ES-I3 (cell line): ENCODE measurements at regions not wholly inside any gene's neighbourhood (a gene's known extent, or its start where the extent isn't known, plus 50 kb on each side); places are given as distances from the start of the nearest gene placed in this dataset.

Source experiments
- H3K36me3 ChIP-seq: 2 replicates; pipeline ENCODE4 v1.6.1; 2013; ENCODE audit warnings: mild to moderate bottlenecking, low read length, control low read depth, moderate library complexity; ENCODE audit not compliant: insufficient read depth
- H3K4me1 ChIP-seq: 2 replicates; pipeline ENCODE4 v1.6.1; 2013; ENCODE audit warnings: mild to moderate bottlenecking, control low read depth, low read length; ENCODE audit not compliant: insufficient read depth
- H3K9ac ChIP-seq: 2 replicates; pipeline ENCODE4 v1.6.1; 2013; ENCODE audit warnings: low read depth, mild to moderate bottlenecking, low read length, moderate library complexity
- H3K9me3 ChIP-seq: 2 replicates; pipeline ENCODE4 v1.6.1; 2013; ENCODE audit warnings: mild to moderate bottlenecking, low read length, moderate library complexity; ENCODE audit not compliant: control insufficient read depth, insufficient read depth

DNA sequence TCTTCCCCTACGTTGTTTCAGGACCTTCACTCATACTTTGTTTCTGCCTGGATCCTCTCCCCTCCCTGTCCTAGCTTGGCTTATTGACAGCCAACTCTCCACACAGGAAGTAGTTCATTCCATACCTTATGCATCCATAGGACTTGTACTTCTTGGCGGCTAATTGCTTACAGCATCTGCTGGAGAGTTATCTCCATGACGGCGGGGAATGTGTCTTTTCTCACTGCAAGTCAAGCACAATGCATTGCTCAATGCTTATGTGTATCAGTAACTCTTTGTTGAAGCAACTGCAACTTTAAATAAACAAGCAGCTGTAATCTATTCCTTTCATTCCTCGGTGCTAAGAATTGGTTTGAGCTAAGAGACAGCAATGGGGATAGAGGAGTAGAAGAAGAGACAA is 551.3 kb upstream of the EPHA7 start:
- H3K36me3 ChIP-seq: no peaks in the 10 kb centered on the region
- no peak overlapping the region for H3K9ac ChIP-seq
- H3K4me1 ChIP-seq: no peaks in the 10 kb centered on the region

DNA sequence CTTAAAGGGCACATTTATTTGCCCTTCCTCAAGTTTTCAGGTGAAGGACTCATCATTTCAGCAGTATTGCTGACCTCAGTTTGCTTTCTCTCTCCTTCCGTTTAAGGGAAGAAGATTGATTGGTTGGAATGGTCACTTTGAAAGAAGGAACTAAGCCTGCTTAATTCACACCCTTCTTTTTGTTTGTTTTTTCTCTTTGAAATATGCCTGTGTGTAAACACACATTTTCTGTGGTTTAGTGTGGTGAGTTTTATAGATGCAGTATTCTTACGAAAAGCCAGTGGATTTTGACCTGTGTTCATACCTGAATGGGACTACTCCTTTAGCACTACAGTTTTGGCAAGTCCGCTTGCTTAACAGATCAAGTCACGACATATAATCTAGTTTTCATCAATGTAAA is 548.8 kb upstream of the EPHA7 start:
- no peaks in the 10 kb centered on the region for H3K36me3 ChIP-seq
- H3K9me3 ChIP-seq: no peaks in the 10 kb centered on the region; the same call in 1 of the 2 replicates
- no peak overlapping the region for H3K9ac ChIP-seq
- peaks cover 4% of the 10 kb centered on the region; the same call in 1 of the 2 replicates for H3K4me1 ChIP-seq

More for the DNA sequence above, 551.3 kb upstream of the EPHA7 start:
- H3K9me3 ChIP-seq: no peaks in the 10 kb centered on the region; the same call in 1 of the 2 replicates

DNA sequence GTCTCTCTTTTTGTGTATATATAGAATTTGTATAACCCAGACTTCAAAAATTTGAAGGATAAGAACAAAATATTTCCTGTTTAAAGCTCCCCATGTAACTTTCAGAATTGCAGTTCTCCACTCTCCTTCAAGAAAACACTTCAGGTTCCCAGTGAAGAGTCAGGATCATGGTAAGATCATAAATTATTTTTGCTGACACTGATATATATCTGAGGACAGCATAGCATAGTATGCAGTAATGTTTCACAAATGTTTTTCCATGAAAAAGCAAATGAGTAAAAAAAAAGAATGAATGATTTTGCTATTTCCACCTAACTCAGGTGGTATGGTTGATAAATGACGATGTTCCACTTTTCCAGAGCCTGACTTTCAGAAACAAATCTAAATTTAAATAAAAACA is 545.6 kb upstream of the EPHA7 start:
- no peaks in the 10 kb centered on the region; the same call in 1 of the 2 replicates for H3K9me3 ChIP-seq

DNA sequence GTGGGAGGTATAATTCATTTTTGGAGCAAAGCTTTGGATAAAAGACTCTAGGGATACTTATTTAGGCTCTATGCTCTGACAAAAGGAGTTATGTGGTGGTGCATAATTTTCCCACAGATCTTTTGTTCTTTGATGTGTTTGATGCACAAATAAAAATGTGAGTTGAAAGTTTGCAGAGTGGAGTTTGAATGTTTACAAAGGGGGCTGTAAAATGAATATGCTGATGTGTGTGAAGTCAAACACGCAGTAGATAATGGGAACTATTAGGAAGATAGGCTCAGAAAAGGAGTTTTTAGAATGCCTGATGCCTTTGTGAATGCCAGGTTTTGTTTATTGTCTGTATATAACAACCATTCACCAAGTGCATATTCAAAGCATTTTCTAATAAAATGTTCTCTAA is 545.0 kb upstream of the EPHA7 start:
- H3K9me3 ChIP-seq: no peaks in the 10 kb centered on the region; the same call in 1 of the 2 replicates
- H3K4me1 ChIP-seq: peaks cover 4% of the 10 kb centered on the region; the same call in 1 of the 2 replicates
- H3K9ac ChIP-seq: no peak overlapping the region
- no peaks in the 10 kb centered on the region for H3K36me3 ChIP-seq

More for the DNA sequence above, 545.6 kb upstream of the EPHA7 start:
- peaks cover 4% of the 10 kb centered on the region; the same call in 1 of the 2 replicates for H3K4me1 ChIP-seq
- no peak overlapping the region for H3K9ac ChIP-seq
- H3K36me3 ChIP-seq: no peaks in the 10 kb centered on the region

DNA sequence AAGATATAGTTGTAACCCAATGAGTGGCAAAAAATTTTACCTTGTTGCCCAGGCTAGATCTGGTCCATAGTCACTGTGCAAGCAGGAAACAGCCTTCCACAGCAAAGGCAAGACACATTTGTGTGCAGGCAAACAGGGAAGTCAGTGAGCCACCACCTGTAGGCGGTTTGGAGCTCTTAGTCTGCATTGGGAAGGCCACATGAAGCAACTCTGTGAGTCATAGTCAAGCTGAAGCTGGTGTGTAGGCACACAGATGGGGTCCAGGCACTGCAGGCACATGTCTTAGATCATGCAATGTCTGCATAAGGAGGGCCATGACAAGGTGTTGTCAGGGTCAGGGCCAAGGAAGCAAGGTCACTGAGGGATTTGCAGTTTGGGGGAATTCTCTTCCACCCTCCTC is 543.2 kb upstream of the EPHA7 start:
- peaks cover 4% of the 10 kb centered on the region; the same call in 1 of the 2 replicates for H3K4me1 ChIP-seq
- H3K36me3 ChIP-seq: no peaks in the 10 kb centered on the region
- no peaks in the 10 kb centered on the region; the same call in 1 of the 2 replicates for H3K9me3 ChIP-seq
- no peak overlapping the region for H3K9ac ChIP-seq

DNA sequence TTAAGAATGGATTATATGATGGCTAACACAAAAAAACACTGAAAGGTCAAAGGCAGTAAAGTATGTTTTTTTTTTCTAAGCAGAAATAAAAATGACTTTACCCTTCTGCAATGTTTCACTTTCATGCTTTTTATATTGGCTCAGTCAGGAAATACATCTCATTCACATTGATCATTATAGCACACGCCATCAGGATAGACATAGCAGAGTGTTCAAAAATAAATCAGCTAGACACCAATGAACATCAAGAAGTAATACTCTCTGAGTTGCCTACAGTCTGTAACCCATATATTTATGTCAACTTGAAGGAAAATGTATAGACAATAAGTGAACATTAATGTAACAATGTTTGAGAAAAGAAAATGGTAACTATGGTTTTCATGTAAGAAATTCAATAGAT is 535.2 kb upstream of the EPHA7 start:
- H3K36me3 ChIP-seq: no peaks in the 10 kb centered on the region
- H3K9ac ChIP-seq: no peak overlapping the region
- no peaks in the 10 kb centered on the region for H3K9me3 ChIP-seq
- no peaks in the 10 kb centered on the region for H3K4me1 ChIP-seq

DNA sequence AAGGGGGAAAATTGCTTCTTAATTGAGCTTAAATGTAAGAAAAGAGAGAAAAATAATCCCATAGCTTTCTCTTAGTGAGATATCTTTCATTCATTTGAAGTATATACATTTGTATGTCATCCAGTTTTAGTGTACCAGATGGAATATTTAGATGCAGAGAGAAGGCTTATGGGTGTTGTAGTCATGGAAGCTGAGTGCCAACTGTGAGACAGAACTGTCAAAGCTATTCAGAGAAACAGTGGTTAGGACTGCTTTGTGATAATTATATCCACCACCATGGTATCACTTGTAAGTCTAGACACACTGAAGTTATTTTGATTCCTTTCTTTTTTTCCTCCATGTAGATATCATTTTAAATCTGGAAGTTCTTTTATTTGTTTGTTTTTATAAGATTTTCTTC is 524.3 kb upstream of the EPHA7 start:
- Histone ChIP-seq H3K4me1 (peaks cover 8% of the 10 kb centered on the region; the same call in 1 of the 2 replicates), H3K9ac (no peak overlapping the region), H3K36me3 (no peaks in the 10 kb centered on the region), H3K9me3 (no peaks in the 10 kb centered on the region)

DNA sequence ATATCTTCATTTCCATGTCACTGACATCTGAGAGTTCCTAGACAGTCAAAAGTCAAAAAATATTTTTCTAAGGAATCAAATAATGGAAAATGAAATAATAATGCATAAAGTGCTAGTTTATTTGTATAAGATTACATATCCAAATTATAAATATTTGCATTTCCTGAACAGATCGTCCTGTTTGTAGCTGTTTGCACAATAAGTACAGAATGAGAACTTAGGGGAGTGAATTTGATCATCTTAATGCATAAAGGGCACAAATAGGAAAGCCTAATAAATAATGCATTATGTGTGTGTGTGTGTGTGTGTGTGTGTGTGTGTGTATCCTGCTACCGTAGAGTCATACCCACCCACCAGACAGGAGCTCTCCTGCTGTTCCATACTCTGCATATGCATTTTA is 521.0 kb upstream of the EPHA7 start:
- peaks cover 13% of the 10 kb centered on the region; the same call in 1 of the 2 replicates for H3K4me1 ChIP-seq
- no peak overlapping the region for H3K9ac ChIP-seq
- no peaks in the 10 kb centered on the region for H3K36me3 ChIP-seq
- H3K9me3 ChIP-seq: no peaks in the 10 kb centered on the region

DNA sequence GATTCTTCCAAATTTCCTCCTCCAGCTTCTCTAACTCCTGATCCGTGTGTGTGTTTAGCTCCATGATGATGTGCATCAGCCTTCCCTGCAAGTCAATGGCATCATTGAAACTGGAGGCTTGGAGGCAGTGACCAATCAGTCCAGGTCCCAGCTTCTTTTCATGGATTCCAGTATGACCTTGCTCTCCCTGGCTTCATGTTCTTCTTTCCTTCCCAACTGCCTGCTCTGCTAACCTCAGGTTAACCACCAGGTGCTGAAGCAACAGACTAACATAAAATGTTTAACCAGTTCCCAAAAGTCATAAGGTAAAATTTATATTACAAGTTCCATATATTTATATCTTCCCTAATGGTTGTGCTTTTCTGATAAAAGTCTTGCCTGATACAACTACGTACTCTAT is 512.8 kb upstream of the EPHA7 start:
- Histone ChIP-seq H3K9ac (no peak overlapping the region), H3K36me3 (no peaks in the 10 kb centered on the region), H3K4me1 (peaks cover 13% of the 10 kb centered on the region), H3K9me3 (no peaks in the 10 kb centered on the region)

DNA sequence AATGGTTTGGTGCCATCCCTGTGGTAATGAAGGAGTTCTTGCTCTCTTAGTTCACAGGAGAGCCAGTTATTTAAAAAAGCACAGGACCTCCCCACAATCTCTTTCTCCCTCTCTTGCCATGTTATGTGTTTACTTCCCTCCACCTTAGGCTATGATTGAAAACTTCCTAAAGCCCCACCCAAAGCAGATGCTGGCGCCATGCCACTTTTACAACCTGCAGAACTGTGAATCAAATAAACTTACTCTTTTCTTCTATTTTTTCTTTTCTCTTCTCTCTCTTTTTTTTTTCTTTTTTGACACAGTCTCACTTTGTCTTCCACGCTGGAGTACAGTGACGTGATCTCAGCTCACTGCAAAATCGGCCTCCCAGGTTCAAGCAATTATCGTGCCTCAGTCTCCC is 508.4 kb upstream of the EPHA7 start:
- Histone ChIP-seq H3K36me3 (no peaks in the 10 kb centered on the region), H3K9ac (no peak overlapping the region), H3K4me1 (peaks cover 11% of the 10 kb centered on the region), H3K9me3 (no peaks in the 10 kb centered on the region)

DNA sequence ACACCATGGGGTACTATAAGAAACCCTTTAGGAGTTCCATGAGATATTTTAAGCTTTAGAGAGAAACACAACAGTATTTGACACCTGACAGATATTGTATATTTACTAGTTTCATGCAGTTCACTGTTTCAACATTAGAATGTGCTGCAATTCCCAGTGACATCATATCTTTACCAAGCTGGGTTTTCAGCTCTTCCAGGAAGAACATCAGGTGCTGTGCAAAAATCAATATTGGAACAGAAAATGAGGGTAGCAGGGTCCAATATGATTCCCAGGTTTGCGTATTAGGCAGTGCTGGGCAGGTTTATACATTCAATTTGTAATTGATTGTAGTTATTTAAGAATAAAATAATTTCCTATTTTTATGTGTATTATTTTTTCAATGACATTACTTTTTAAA is 500.0 kb upstream of the EPHA7 start:
- Histone ChIP-seq H3K9ac (no peak overlapping the region), H3K36me3 (no peaks in the 10 kb centered on the region), H3K4me1 (0 out of 2 replicates have a peak, but pooled peaks cover 4% of the 10 kb centered on the region), H3K9me3 (peaks cover 3% of the 10 kb centered on the region; the same call in 1 of the 2 replicates)

DNA sequence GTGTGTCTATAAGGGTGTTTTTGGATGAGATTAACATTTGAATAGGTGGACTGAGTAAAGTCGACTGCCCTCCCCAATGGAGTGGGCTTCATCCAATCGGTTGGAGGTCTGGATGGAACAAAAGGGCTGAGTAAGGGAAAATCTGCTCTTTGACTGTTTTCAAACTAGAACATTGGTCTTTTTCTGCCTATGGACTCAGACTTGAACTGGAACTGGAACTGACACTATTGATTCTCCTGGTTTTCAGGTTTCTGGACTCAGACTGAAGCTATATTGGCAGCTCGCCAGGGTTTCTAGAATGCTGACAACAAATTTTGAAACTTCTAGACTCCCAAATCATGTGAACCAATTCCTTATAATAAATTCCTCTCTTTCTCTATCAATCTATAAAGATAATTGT is 498.9 kb upstream of the EPHA7 start:
- H3K9me3 ChIP-seq: peaks cover 3% of the 10 kb centered on the region; the same call in 1 of the 2 replicates
- no peaks in the 10 kb centered on the region for H3K36me3 ChIP-seq
- H3K4me1 ChIP-seq: 0 out of 2 replicates have a peak, but pooled peaks cover 4% of the 10 kb centered on the region
- no peak overlapping the region for H3K9ac ChIP-seq

DNA sequence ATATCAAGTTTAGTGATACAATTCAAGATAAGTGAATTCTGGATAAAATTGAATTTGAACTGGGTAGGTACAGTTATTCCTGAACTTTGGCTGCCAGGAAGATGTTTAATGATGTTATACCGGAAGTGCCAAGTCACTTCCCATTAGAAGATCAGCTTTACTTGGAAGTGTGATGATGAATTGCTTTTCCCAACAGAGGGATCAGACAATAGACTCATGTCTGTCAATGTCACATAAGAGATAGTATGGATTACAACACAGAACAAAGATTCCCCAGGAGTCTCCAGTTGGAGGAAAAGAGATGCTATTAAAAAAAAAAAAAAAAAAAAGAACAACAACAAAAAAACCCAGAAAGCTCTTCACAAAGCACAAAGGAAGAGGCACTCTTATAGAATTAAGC is 497.9 kb upstream of the EPHA7 start:
- peaks cover 3% of the 10 kb centered on the region; the same call in 1 of the 2 replicates for H3K9me3 ChIP-seq
- no peak overlapping the region for H3K9ac ChIP-seq
- H3K4me1 ChIP-seq: 0 out of 2 replicates have a peak, but pooled peaks cover 4% of the 10 kb centered on the region
- no peaks in the 10 kb centered on the region for H3K36me3 ChIP-seq

DNA sequence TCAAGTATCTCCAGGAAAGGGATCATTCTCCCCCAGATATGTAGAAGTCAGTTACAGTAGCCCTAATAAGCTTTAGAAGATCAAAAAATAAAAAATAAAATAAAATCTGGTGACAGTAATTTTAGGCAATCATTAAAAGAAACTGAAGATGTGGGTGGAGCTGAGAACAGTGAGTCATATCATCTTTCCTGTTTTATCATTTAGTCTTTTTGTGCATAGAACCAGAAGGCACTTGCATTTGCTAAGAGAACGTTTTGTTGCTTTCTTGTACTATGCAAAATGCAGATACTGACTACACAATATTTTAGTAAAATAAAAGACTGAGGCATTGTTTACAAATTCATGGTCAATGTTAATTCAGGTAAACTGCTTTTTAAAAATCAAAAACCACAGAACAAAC is 497.4 kb upstream of the EPHA7 start:
- no peaks in the 10 kb centered on the region for H3K36me3 ChIP-seq
- H3K4me1 ChIP-seq: 0 out of 2 replicates have a peak, but pooled peaks cover 4% of the 10 kb centered on the region
- H3K9ac ChIP-seq: no peak overlapping the region
- peaks cover 3% of the 10 kb centered on the region; the same call in 1 of the 2 replicates for H3K9me3 ChIP-seq

DNA sequence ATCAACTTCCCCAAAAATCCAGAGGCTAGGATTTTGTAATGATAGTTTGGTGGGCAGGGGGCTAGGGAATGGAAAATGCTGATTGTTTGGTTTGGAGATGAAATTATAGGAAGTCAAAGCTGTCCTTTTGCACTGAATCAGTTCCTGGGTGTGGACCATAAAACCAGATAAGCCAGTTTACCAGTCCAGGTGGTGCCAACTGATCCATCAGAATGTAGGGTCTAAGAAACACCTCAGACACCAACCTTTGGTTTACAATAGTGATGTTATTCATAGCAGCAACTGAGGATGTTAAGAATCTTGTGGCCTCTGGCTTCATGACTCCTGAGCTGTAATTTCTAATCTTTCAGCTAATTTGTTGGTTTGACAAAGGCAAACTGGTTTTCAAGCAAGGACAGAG is 496.6 kb upstream of the EPHA7 start:
- H3K9me3 ChIP-seq: peaks cover 3% of the 10 kb centered on the region; the same call in 1 of the 2 replicates
- H3K9ac ChIP-seq: no peak overlapping the region
- H3K36me3 ChIP-seq: no peaks in the 10 kb centered on the region
- peaks cover 6% of the 10 kb centered on the region; the same call in 1 of the 2 replicates for H3K4me1 ChIP-seq
